Stimulated activated CD4-positive, alpha-beta T cell treated with anti-CD3 and anti-CD28 coated beads, Interleukin-4, amount 100 ng/mL, for 24 hours (primary cell): ENCODE measurements at regions not wholly inside any gene's neighbourhood (a gene's known extent, or its start where the extent isn't known, plus 50 kb on each side); places are given as distances from the start of the nearest gene placed in this dataset.
A peak's percentile ranks its signal among the peaks of the same experiment; 100 is the strongest.
"Not testable (repeated sequence)": the region's sequence is repeated elsewhere in the genome, so short reads cannot be mapped to it uniquely, and the experiment has no call there.

Experiments used
- DNase-seq: peaks from one replicate; pipeline ENCODE4 v3.0.0-alpha.2; 2020

DNA sequence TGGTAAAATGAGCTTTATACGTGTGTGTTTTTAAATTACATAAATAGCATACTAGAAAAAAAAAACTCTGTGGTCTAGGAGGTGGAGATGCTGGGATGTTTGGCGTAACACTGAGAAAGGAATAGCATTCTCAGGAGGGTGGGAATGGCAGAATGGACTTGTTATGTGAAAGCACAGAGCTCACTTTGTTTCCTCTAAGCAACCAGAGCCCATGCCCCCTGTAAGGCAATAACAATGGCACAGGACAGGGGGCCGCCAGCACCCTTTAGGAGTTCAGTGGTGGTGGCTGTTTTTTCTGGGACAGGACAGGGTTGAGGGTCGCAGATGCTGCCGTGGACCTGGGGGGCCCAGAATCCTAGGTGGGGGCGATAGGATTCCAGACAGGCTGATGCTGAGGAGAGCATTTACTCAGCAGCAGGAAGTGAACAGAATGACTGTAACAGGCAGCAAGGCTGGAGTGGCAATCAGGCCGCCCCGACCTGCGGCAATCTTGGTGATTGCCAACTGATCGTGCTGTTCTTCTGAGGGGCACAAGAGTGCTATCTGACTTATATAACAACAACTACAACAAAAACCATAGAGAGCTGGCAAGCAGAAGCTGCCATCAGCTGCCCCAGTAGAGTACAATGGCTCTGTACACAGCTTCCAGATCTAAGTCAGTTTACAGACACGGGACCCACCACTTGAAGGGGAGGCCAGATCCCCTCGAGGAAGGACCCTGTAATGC, 160.4 kb downstream of the UACA start:
- no peak for DNase-seq

DNA sequence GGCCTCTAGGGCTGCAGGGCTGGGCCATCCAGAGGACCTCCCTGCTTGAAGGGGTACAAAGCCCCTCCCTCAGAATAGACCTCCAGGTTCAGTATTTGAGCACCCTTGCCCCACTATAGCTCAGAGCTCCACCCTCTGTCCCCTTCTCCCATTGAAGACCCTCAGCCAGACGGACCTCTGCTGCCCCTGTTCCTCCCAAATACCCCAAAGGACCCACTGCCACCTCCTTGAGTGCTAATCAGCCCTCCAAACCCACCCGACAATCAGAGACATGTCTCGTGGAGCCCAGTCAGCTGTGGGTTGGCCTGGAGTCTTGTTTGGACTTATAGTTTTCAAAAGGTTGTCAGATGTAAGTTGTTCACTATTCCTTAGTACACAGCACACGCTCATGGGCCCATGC, 161.1 kb downstream of the UACA start:
- DNase-seq: no peak

DNA sequence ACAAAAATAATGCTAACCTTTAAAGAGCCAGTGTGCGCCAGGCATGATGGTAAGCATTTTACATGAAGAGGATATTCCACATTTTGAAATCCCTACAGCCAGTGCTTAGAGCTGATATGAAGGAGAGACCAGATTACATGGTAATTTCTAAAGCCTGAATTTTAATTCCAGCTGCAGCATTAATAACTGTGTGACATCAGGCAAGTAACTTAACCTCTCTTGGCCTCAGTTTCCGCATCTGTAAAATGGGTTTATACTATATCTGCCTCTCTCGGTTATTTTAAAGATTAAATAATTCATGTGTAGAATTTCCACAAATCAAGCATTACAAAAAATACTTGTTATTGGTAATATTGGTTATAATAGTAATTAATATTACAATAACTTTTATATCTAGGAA, 165.4 kb downstream of the UACA start:
- DNase-seq: no peak

DNA sequence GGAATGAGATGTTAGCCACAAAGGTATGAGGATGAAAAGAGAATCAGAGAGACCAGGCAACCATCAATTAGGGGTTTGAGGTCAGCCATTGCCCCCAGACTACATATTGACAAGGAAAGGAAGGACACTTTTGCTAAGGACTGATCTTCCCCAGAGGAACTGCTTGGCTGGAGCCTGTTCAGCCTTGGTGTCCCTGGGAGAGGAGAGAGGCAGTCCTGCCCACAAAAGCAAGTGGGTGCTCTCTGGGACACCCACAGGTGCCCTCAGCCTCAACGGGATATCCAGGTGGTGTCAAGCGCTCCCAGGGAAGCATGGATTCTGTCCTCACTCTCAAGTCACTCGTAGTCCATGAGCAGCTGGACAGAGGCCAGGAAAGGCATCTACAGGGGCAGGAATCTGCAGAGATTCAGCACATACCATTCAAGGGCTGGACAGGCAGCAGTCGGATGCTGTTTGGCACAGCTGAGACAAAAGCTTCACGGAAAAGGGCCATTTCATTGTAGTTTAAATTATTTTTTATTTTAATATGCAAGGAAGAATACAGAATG, 166.2 kb downstream of the UACA start:
- no peak for DNase-seq

DNA sequence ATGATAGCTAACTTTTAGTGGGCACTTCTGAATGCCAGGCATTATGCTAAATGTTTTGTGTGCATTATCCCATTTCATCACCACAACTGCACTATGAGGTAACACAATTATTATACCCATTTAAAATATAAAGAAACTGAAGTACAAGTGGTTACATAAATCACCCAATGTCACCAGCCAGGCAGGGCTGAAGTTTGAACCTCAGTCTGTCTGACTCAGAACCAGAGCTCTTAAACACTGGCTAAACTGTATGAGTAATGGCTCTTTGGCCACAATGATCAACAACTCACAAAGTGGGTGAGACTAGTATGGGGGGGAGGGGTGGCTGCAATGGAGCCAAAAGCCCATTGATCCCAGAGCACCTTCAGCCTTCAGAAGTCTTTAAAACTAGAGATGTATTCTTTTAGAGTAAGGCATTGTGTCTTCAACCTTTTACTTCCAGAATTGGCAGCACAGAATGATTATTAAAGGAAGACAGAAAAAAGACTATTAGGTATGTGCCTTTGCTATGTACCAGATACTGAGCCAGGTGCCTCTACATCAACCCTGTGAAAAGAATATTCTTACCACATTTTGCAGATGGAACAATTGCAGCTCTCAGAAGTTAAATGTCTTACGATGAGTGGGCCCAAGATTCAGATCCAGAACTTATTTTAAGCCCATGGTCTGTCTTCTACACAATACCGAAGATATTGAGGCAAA, 166.9 kb downstream of the UACA start:
- DNase-seq: no peak

DNA sequence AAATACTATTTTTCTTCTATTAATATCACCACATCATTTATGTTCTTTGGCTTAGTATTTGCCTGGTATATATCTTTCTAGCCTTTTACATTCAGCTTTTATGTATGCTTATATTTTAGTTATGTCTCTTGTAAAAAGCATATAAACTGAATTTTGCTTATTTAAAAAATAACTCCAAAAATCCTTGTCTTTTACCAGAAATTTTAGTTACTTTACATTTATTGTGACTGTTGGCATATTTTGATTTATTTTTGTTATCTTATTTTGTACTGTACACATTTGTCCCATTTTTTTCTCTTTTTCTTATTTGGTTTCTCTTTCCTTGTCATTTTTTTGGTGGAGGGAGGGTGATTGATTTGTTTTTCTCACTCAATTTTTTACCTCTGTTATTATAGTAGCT, 169.6 kb downstream of the UACA start:
- no peak for DNase-seq

DNA sequence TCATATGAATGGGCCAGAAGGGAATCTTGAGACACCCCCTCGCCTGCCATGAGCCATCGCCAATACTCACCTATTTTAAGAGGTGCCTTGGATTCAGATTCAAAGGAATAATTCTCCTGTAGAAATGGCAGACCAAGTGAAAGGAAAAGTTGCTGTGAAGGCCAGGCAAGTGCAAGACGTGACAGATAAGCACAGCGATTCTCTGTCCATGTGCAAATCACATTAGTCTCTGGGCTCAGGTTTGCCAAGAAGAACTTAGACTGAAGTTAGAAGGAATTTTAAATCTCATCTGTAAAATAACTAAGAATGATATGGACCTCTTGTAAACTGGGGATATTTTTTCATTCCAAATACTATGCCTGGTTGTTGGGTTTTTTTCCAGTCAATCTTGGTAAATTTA, 173.6 kb downstream of the UACA start:
- no peak for DNase-seq

DNA sequence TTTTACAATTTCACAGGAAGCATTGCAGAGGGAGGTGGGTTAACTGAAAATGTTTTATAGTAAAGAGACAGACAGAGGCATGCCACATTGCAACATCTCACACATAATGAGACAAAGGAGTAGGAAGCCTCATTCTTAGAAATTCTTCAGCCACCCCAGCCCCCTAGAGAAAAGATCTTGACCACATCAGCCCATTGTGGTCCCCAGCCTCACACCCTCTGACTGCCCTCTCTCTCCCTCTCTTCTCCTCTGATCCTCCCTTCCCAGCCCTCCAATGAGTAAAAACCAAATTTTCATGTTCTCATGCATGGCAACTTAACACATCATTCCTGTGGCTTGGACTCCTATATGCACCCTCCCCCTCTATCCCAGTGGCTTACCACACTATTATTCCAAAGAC, 174.1 kb downstream of the UACA start:
- no peak for DNase-seq

DNA sequence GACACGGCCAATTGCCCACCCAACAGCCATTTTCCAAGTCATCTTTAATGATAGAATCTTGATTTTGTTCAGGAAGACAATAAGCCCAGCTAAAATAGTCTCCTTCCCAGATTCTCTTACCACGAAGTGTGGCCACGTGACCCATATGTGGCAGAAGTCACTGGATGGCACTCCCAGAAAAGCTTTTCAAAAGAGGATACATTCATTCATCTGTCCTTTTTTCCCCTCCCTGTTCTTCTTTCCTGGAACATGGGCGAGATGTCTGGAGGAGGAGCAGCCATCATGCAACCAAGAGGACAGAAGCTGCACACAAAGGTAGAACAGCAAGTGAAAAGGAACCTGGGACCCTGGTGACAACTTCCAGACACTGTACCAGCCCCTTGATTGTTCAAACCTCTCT, 174.7 kb downstream of the UACA start:
- no peak for DNase-seq

DNA sequence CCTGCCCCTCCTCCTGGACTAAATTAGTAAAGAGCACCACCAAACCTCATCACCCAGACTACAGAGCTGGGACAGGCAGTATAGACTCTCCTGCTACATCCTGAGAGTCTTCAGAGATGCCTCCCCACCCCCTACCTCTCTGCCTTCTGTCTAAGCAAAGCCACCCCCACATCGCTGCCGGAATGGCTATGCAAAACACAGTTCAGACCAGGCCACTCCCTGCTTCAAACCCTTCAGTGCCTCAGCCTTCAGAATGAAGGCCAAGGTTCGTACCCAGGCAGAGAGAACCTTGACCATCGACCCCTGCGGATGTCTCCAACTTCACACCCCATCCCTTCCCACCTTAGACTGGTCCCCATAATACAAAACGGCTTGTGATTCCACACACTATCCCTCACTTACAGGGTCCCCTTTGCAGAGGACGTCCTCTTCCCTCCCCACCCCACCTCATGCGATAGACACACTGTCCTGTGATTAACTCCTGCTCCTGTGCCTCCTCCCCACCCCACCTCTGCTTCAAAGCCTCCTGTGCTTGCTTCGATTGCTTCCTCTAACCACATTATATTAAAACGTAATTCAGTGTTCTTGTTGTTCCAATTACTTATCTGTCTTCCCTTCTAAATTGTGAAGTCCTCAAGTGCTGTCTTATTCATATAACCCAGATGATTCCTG, 175.3 kb downstream of the UACA start:
- no peak for DNase-seq

DNA sequence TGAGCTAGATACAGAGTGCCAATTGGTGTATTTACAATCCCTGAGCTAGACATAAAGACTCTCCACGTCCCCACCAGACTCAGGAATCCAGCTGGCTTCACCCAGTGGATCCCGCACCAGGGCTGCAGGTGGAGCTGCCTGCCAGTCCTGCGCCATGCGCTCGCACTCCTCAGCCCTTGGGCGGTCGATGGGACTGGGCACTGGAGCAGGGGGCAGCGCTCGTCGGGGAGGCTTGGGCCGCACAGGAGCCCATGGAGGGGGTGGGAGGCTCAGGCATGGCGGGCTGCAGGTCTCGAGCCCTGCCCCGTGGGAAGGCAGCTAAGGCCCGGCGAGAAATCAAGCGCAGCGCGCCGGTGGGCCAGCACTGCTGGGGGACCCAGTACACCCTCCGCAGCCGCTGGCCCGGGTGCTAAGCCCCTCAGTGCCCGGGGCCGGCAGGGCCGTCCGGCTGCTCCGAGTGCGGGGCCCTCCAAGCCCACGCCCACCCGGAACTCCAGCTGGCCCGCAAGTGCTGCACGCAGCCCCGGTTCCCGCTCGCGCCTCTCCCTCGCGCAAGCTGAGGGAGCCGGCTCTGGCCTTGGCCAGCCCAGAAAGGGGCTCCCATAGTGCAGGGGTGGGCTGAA, 176.2 kb downstream of the UACA start:
- DNase-seq: not testable (repeated sequence)

DNA sequence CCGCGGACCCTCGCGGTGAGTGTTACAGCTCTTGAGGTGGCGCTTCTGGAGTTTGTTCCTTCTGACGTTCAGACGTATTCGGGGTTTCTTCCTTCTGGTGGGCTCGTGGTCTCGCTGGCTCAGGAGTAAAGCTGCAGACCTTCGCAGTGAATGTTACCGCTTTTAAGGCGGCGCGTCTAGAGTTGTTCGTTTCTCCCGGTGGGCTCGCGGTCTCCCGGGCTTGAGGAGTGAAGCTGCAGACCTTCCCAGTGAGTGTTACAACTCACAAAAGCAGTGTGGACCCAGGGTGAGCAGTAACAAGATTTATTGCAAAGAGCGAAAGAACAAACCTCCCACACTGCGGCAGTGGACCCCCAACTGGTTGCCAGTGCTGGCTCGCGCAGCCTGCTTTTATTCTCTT, 177.1 kb downstream of the UACA start:
- no peak for DNase-seq

DNA sequence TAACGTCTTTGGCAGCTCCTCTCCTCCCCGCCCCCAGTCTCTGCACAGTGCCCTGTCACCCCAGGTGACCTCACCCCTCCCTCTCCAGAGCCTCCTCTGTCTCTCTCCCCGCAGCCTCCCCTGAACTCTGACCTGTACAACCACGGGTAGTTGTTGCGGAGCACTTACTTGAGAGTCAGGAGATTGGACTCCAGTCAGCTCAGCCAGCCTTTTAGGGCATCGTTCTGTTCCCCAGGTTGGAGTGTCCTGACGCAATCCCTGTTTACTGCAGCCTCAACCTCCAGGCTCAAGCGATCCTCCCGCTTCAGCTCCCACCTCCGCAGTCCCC, 177.7 kb downstream of the UACA start:
- DNase-seq: peak; percentile 16

DNA sequence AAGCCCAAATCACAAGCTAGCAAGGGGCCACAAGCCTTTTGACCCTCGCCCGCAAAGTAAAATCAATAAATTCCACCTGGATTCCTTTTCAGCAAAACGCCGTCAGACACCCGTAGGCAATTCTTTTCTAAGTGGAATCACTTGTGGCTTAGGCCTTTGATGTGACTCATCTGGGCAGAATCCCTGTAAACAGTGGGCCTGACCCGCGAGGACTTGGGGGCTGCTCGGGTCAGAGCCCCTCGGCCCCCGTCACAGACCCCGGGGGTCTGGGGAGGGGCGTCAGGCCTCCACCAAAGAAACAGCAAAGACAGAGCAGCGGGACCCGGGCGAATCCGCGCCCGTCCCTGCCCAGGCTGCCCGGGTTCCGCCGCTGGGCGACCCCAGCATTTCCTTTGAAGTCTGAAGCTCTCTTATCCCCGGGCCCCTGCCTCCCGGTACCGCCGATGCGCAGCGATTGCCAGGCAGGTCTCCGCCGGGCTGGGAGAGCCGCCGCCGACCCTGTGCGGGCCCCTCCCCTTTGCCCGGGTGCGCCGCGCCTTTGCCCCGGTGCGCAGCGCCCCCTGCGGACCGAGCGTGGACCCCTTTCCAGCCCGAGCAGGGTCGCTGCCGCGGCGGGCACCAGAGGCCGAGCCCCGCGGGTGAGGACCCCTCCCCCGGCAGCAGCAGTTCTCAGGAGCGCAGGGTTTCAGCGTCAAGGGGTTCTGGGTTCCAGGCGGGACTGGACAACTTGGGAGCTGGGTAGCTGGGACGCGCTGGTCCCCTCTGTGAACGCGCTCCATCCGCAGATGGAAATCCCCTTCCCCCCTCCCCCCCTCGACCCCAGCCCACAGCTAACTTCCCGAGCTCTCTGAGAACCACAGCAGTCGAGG, 178.3 kb downstream of the UACA start:
- DNase-seq: peak; percentile 46

DNA sequence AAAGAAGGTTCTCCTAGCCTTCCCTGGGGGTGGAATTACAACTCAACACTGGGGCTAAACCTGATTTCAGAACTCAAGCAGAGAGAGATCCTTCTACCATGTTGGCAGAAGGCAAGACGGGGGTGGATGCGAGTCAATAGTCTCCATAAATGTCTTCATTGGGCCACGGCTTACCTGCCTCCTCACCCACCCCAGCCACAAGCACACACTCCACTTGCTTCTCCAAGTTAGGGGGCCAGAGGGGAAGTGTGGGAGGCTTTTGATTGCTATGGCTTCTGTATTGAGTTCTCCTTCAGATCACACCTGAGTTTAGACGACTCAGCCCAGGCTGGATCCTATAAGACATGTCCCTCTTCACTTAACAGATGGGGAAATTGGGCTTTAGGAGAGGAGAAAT, 178.9 kb downstream of the UACA start:
- DNase-seq: no peak

DNA sequence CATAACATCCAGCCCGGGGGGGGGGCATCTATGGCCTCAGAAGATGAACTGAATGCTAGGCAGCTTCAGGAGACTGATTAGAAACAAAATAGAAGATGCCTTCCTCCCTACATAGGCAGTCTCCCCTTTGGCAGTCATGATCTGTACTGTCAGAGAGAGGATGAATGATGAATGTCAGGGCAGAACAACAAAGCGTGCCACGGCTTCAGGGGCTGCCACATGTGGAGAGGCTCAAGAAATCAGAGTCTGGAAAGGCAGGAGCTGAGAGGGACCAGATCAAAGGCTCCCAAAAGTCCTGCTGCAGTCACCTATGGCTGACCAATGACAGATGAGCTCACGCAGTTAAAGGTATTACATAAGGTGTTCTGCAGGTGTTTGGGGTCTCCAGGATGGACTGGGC, 180.4 kb downstream of the UACA start:
- no peak for DNase-seq

DNA sequence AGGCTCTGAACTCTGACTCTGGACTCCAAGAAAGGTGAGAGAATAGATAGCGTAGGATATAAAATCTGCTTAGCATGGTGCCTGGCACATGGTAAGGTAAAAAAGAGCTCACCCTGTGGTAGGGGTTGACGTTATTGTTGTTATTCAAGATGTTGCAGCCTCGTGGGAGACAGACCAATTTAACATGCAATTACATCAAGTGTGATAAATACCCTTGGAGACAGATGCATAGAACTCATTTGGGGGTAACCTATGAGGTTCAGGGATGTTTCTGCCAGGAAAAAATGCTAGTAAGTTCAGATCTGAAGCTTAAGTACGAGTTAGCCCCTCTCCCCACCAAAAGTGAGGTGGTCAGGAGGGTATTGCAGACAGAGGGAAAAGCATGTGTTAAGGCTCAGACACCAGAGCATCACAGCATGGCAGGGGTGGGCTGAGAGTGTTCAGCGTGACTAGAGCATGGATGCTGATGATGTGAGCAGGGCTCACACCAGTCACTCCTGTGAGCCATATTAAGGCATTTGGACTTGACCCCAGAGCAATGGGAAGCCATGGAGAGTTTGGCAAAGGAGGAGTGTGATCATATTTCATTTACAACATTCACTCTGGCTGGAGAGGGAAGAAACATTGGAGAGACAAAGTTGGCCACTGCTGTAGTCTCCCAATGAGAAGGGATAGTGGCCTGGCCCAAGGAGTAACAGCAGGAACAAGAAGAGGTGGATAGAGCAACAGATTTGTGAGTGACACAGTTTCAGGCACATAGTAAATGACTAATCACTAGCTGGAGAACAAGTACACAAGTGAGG, 181.0 kb downstream of the UACA start:
- DNase-seq: no peak

DNA sequence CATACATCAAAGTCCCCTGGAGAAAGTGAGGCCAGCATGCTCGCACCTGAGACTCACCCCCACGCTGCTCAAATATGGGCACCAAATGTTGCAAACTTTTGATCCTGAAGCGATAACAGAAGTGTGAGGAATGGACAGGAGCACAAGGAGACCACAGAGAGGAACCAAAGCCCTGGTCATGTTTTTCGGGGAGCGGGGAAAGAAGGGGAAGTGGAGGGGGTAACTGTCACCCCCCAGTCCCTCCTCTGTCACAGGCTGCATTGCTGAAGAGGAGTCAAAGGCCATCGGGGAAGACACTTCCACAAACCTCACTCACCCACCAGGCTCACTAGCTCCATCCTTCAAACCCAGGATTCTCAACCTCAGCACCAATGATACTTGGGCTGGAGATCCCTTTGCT, 182.4 kb downstream of the UACA start:
- DNase-seq: no peak

DNA sequence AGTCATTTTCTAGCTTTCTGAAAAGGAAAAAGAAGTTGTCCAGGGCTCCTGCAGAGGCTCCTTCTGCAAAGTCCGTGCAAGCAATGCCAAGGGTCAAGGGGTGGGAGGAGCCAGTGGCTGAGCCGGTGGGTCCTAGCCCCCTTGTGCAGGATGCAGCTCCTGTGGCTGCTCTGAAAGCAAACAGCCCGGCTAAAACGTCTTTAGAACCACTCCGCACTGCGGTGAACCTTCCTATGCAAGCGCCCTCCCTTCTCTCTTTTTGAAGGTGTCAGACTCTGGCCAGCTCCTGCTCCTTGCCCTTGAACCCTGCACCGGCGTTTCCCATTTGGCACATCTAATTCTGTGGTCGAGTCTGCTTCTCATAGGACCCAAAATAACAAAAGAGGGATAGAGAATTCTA, 183.1 kb downstream of the UACA start:
- no peak for DNase-seq

DNA sequence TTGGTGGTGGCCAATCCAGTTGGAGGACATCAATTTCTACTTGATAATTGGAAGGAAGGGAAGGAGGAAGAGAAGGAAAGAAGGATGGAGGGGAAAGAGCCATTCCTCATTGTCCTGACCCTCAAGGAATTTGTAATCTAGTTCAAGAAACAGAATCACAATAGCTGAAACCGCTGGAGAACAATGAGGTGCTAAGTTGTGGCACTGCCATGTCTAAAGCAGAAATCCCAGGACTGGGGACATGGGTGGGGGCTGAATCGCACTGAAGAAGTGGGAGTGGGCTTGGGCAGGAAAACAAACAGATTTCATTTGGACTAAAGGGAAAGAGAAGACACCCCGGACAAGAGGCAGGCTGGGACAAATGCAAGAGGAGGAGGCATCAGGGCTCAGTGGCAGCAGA, 183.6 kb downstream of the UACA start:
- DNase-seq: no peak

DNA sequence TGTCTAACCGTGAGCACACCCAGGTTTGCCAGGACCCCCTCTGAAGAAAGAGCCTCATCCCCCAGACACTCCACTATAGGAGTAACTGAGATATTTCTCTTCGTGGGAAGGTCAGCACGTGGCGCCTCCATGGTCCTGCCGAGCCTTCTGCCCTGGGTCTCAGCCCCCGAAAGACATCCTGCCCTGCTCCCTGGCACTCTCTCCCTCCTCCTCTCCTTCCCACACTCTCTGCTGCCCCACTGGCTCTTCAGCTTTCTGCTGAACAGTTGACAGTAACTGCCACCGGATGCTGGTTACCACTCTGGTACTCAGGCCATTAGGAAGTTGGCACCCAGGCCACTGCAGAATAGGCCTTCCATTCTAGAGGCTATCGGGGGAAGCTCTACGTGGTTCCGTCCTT, 185.2 kb downstream of the UACA start:
- no peak for DNase-seq

DNA sequence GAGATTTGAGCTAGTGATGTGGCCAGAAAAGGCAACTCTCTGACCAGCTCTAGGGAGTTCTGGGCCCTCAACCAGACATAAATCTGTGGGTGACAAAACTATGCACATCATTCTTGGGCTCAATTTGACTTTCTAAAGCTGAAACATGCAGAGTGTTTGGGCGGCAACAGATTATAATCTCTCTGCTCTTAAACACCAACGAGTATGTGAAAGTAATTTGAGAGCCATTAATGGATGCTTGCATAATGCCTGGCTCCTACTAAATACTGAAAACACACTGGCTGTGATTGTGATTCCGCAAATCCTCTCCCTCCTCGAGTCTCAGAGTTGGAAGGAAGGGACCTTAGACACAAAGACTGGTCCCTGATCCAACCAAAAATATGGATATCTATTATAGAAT, 186.7 kb downstream of the UACA start:
- DNase-seq: no peak
